VCaP (cell line): ENCODE measurements at regions not wholly inside any gene's neighbourhood (a gene's known extent, or its start where the extent isn't known, plus 50 kb on each side); places are given as distances from the start of the nearest gene placed in this dataset.

ENCODE experiments used
- H3K27ac ChIP-seq: fragments of 450-650 bp; 2 replicates; pipeline ENCODE4 v1.5.1; 2017
- TF ChIP-seq, protein P1 (sequence below): fragments of 450-650 bp; conservative IDR thresholded peaks from 2 replicates; pipeline ENCODE4 v1.5.1; 2017; ENCODE audit warnings: mild to moderate bottlenecking, moderate library complexity

GRCh38 chr3:72544239-72544638, 304.0 kb downstream of the SHQ1 start:
- no peak overlapping the region for H3K27ac ChIP-seq
- TF ChIP-seq, protein P1, sequence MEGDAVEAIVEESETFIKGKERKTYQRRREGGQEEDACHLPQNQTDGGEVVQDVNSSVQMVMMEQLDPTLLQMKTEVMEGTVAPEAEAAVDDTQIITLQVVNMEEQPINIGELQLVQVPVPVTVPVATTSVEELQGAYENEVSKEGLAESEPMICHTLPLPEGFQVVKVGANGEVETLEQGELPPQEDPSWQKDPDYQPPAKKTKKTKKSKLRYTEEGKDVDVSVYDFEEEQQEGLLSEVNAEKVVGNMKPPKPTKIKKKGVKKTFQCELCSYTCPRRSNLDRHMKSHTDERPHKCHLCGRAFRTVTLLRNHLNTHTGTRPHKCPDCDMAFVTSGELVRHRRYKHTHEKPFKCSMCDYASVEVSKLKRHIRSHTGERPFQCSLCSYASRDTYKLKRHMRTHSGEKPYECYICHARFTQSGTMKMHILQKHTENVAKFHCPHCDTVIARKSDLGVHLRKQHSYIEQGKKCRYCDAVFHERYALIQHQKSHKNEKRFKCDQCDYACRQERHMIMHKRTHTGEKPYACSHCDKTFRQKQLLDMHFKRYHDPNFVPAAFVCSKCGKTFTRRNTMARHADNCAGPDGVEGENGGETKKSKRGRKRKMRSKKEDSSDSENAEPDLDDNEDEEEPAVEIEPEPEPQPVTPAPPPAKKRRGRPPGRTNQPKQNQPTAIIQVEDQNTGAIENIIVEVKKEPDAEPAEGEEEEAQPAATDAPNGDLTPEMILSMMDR: no peak

DNA sequence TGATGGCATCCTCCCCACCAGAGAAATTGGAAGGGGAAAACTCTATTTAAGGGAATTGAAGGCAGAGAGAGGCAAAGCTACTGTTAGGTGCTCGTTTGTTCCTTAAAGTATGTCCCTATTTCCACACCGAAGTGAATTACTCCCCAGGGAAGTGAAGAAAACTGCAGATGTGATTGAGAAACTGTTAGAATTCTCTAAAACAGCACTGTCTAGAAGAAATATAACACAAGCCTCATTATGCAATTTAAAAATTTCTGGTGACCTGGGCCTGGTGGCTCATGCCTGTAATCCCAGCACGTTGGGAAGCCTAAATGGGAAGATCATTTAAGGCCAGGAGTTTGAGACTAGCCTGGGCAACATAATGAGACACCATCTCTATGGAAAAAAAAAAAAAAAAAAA, 305.0 kb downstream of the SHQ1 start:
- H3K27ac ChIP-seq: no peak overlapping the region
- TF ChIP-seq, protein P1: no peak

- no peak overlapping the region for H3K27ac ChIP-seq
- TF ChIP-seq, protein P1: no peak
Measured at GRCh38 chr3:72542781-72543180, 305.5 kb downstream of the SHQ1 start.

- TF ChIP-seq, protein P1: no peak
- no peak overlapping the region for H3K27ac ChIP-seq
Measured at GRCh38 chr3:72539856-72540255, 308.4 kb downstream of the SHQ1 start.

DNA sequence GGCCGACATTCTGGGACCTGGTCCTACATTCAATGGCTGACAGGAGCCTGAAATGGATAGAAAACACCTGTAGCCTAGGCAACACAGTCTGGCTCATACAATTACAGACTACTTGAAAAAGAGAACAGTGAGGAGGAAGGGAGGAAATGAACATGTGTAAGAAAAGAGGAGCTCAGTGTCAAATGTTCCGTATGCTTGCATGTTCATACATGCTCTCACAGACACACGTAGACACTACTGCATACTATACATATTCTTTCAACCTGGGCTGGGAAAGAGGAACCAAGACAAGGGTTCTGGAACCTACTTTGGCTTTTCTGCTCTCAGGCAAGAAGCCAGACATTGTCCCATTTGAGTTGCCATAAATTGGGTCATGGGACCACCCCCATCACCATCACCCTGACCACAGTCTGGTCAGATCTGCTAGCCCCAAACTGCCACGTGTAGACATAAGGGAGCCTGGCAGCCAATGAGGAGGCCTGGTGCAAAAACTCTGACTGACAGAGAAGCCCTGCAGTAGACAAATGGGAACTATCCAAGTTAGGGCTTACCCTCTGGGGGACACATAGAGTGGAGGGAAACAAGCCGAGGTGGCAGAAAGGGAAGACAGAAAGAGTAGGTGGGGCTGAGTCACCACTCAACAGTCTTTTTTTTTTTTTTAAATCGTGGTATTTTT, 310.0 kb downstream of the SHQ1 start:
- no peak overlapping the region for H3K27ac ChIP-seq
- TF ChIP-seq, protein P1: no peak

- no peak overlapping the region for H3K27ac ChIP-seq
- TF ChIP-seq, protein P1: no peak
Measured at GRCh38 chr3:72537448-72537847, 310.8 kb downstream of the SHQ1 start.

DNA sequence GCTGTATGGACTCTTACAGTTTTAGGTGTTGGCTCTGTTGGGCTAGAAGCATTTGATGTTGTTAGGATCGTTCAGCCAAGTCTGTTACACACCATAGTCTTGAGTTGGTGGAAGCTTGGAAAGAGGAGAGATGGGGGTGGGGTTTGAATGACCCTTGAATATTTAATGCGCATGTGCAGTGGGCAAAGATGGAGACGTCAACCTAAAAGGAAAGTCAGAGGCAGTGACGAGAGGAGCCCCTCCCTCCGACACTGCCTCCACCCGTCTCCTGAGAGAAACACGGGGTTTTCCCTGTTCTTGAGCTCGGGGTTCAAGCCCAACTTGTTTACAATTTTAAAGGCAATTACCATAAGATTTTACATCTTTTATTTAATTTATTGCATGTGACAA, 311.4 kb downstream of the SHQ1 start:
- H3K27ac ChIP-seq: no peak overlapping the region
- TF ChIP-seq, protein P1: no peak
